Panc1 (cell line): ENCODE measurements at regions not wholly inside any gene's neighbourhood (a gene's known extent, or its start where the extent isn't known, plus 50 kb on each side); places are given as distances from the start of the nearest gene placed in this dataset.

Source experiments
- ATAC-seq: fragments of 200-7000 bp; cut with Tn5 transposase; 2 replicates; pipeline ENCODE4 v1.9.1; 2020; ENCODE audit warnings: mild to moderate bottlenecking, moderate library complexity
- BruUV-seq: library from RNA; stranded (reverse); fragments of 400-500 nt; replicated peaks from 2 replicates; lab custom pipeline; 2021; lab: Mats Ljungman, UMichigan
- CTCF ChIA-PET: fragments of 300-600 bp; sonication (Branson Sonifier 250); formaldehyde crosslinking; loops from one replicate; lab custom pipeline; 2022; ENCODE audit warnings: antibody characterized with exemption; lab: Charles Lee
- POLR2A ChIA-PET: fragments of 300-600 bp; sonication (Branson Sonifier 250); formaldehyde crosslinking; loops from one replicate; lab custom pipeline; 2022; ENCODE audit warnings: antibody characterized with exemption; lab: Charles Lee
- DNase-seq: peaks from one replicate; pipeline ENCODE4 v3.0.0-alpha.2; 2010; ENCODE audit warnings: low read depth, low spot score
- H3K27ac ChIP-seq: 2 replicates; pipeline ENCODE4 v1.5.1; 2011; ENCODE audit warnings: mild to moderate bottlenecking, low read length, inconsistent platforms
- H3K27me3 ChIP-seq: fragments of 200-500 bp; sonication (Bioruptor generic); 2 replicates; pipeline ENCODE4 v1.6.0; 2014; ENCODE audit warnings: low read length, inconsistent platforms; ENCODE audit not compliant: control insufficient read depth, insufficient read depth
- H3K36me3 ChIP-seq: fragments of 200-500 bp; sonication (Bioruptor generic); 2 replicates; pipeline ENCODE4 v1.5.1; 2014; ENCODE audit warnings: inconsistent platforms, mild to moderate bottlenecking, low read length, moderate library complexity; ENCODE audit not compliant: control insufficient read depth, insufficient read depth
- H3K4me1 ChIP-seq: 2 replicates; pipeline ENCODE4 v1.5.1; 2011; ENCODE audit warnings: inconsistent platforms, mild to moderate bottlenecking, low read length, moderate library complexity; ENCODE audit not compliant: control insufficient read depth, insufficient read depth
- H3K4me3 ChIP-seq, 2 experiments: 2 replicates each; pipeline ENCODE4 v1.5.1; 2011 to 2012; ENCODE audit warnings: low read depth in 2 of 2, low read length in 2 of 2, mild to moderate bottlenecking in 2 of 2, inconsistent platforms in 1 of 2, moderate library complexity in 1 of 2
- H3K9me3 ChIP-seq: fragments of 200-500 bp; sonication (Bioruptor generic); 2 replicates; pipeline ENCODE4 v1.5.1; 2014; ENCODE audit warnings: low read depth, mild to moderate bottlenecking, inconsistent platforms, low read length, moderate library complexity; ENCODE audit not compliant: control insufficient read depth, insufficient read depth
- CTCF ChIP-seq: fragments of 450-650 bp; IDR thresholded peaks from 2 replicates; pipeline ENCODE4 v1.5.1; 2017; ENCODE audit warnings: mild to moderate bottlenecking
- POLR2AphosphoS5 ChIP-seq: IDR thresholded peaks from 2 replicates; pipeline ENCODE4 v1.6.1; 2012; ENCODE audit warnings: mild to moderate bottlenecking, low read depth, low read length, moderate library complexity
- REST ChIP-seq, 2 experiments: IDR thresholded peaks; 2 replicates each; pipeline ENCODE4 v1.6.1; 2011 to 2012; ENCODE audit warnings: low read depth in 2 of 2, control low read depth in 1 of 2, low read length in 1 of 2, mild to moderate bottlenecking in 1 of 2, moderate library complexity in 1 of 2; ENCODE audit not compliant: insufficient read depth in 1 of 2
- SIN3A ChIP-seq: IDR thresholded peaks from 2 replicates; pipeline ENCODE4 v1.6.1; 2012; ENCODE audit warnings: low read depth, mild to moderate bottlenecking, low read length, moderate library complexity, borderline replicate concordance; ENCODE audit not compliant: insufficient read depth
- TCF7L2 ChIP-seq: IDR thresholded peaks from 2 replicates; pipeline ENCODE4 v1.6.1; 2011; ENCODE audit warnings: mild to moderate bottlenecking, low read depth, low read length, inconsistent platforms
- in situ Hi-C: cut with HindIII; loops from 2 replicates; pipeline ENCODE4 v1.10.0; 2016; ENCODE audit warnings: low sequenced_read_pairs, low pct_unique_long_range_greater_than_20kb
- intact Hi-C: fragments of 100-400 bp; cut with micrococcal nuclease; formaldehyde crosslinking; loops from one replicate; pipeline ENCODE4 v1.10.0; 2022; ENCODE audit not compliant: unreplicated experiment

GRCh38 chr14:66371776-66372175, 114.4 kb upstream of the CCDC196 start:
- CTCF ChIA-PET: no interaction called here

GRCh38 chr14:66375046-66375964, 110.9 kb upstream of the CCDC196 start:
- no peaks in the 10 kb centered on the region for H3K9me3 ChIP-seq
- no peak for TF ChIP-seq TCF7L2
- TF ChIP-seq CTCF: no peak
- no peak for TF ChIP-seq POLR2AphosphoS5
- TF ChIP-seq REST (IDR thresholded peaks at IDR 0.05; ENCODE audit: insufficient read depth in 1 of 2, low read depth in 2 of 2, low read length in 1 of 2): no peak
- TF ChIP-seq SIN3A: no peak
- in situ Hi-C loops: no loop called here
- BruUV-seq: no TSS peak
- H3K4me3 ChIP-seq: no peak overlapping the region
- H3K36me3 ChIP-seq: no peaks in the 10 kb centered on the region
- peaks cover 8% of the 10 kb centered on the region for H3K27me3 ChIP-seq
- ChIA-PET CTCF (no interaction called here), POLR2A (no interaction called here)
- H3K4me1 ChIP-seq: no peaks in the 10 kb centered on the region
- intact Hi-C loops: no loop called here
- no peak overlapping the region for H3K27ac ChIP-seq
- DNase-seq (no peak), ATAC-seq (no peak)

More at GRCh38 chr14:66371776-66372175, 114.4 kb upstream of the CCDC196 start:
- POLR2A ChIA-PET: no interaction called here
- Histone ChIP-seq H3K9me3 (no peaks in the 10 kb centered on the region), H3K36me3 (no peaks in the 10 kb centered on the region), H3K4me1 (no peaks in the 10 kb centered on the region), H3K27ac (no peak overlapping the region), H3K4me3 (no peak overlapping the region), H3K27me3 (peaks cover 6% of the 10 kb centered on the region)
- ATAC-seq: no peak
- no TSS peak for BruUV-seq
- in situ Hi-C loops: no loop called here
- intact Hi-C loops: no loop called here
- TF ChIP-seq TCF7L2: no peak
- no peak for DNase-seq

GRCh38 chr14:66377574-66377973, 108.6 kb upstream of the CCDC196 start:
- intact Hi-C loops: no loop called here
- Histone ChIP-seq H3K27ac (no peak overlapping the region), H3K9me3 (no peaks in the 10 kb centered on the region), H3K36me3 (no peaks in the 10 kb centered on the region), H3K4me1 (no peaks in the 10 kb centered on the region), H3K27me3 (peaks cover 8% of the 10 kb centered on the region), H3K4me3 (no peak overlapping the region)
- ATAC-seq (no peak), DNase-seq (no peak)
- in situ Hi-C loops: no loop called here
- TF ChIP-seq TCF7L2 (no peak), POLR2AphosphoS5 (no peak), CTCF (no peak), SIN3A (no peak), REST (IDR thresholded peaks at IDR 0.05; ENCODE audit: insufficient read depth in 1 of 2, low read depth in 2 of 2, low read length in 1 of 2) (no peak)
- no TSS peak for BruUV-seq
- POLR2A ChIA-PET: no interaction called here
- CTCF ChIA-PET: no interaction called here
